ENCODE measurements at regions not wholly inside any gene's neighbourhood (a gene's known extent, or its start where the extent isn't known, plus 50 kb on each side); places are given as distances from the start of the nearest gene placed in this dataset.
A peak's percentile ranks its signal among the peaks of the same experiment; 100 is the strongest.

DNA sequence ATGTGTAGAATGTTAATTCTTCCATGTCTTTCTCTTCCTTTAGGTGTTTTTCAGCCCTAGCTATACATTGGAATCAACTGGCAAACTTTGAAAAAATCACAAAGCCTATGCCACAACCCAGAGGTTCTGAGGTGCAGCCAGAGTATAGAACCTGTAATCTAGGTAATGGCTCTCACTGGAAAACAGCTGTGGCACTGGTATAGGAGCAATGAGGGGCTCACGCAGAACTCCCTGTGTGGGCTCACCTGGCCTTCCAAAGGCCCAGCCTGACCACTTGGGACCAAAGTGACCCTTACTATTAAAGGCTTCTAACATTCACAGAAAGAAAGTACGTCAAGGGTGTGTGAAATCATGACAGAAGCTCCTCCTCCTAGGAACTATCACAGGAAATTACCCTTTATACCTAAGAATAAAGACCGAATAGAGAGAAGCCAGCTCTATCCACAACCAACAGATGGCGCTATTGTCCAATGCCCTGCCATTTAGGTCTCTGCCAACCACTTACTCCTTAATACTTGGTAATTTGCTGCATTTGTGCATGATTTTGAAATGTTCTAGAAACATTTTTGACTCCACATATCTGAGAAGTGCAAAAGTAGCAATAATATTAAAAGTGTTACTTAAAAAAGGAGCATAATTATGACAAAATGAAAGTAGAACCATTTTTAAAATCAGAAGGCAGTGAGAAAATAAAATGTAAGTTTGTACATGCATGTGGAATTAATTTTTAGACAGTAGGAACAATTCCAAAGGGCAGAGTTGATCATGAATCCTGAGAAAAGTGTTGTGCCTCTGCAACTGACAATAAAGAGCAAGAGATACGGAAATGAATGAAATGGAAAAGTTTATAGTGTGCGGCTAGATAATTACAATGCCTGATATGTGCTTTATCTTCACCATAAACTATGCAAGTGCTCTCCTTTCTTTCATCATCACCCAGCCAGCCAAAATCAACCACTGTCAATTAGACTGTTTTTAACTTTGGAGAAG, 93.1 kb upstream of the HAO2 start:
- H3K4me2 ChIP-seq (ENCODE audit: low read length) = no peak overlapping the region
- TF ChIP-seq, protein P1, sequence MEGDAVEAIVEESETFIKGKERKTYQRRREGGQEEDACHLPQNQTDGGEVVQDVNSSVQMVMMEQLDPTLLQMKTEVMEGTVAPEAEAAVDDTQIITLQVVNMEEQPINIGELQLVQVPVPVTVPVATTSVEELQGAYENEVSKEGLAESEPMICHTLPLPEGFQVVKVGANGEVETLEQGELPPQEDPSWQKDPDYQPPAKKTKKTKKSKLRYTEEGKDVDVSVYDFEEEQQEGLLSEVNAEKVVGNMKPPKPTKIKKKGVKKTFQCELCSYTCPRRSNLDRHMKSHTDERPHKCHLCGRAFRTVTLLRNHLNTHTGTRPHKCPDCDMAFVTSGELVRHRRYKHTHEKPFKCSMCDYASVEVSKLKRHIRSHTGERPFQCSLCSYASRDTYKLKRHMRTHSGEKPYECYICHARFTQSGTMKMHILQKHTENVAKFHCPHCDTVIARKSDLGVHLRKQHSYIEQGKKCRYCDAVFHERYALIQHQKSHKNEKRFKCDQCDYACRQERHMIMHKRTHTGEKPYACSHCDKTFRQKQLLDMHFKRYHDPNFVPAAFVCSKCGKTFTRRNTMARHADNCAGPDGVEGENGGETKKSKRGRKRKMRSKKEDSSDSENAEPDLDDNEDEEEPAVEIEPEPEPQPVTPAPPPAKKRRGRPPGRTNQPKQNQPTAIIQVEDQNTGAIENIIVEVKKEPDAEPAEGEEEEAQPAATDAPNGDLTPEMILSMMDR (IDR thresholded peaks at IDR 0.05) = peak; percentile 59
- no peak overlapping the region for H2AFZ ChIP-seq

DNA sequence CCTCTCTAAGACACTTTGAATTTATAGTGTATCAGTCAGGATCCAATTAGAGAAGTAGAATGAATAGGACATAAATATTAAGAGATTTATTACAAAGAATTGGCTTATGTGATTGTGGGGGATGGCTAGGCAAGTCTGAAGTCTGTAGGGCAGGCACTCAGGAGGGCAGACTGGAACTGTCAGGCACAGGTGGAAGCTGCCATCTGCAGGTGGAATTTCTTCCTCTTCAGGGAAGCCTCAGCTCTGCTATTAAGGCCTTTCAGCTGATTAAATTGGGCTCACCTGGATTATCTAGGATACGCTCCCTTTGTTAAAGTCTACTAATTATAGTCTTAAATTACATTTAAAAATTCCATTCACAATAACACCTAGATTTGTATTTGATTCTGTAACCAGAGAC, 92.0 kb upstream of the HAO2 start:
- Histone ChIP-seq H3K4me1 (no peaks in the 10 kb centered on the region), H3K9ac (no peak overlapping the region), H2AFZ (no peak overlapping the region), H3K27me3 (ENCODE audit: control insufficient read depth, insufficient read depth, low read length) (no peaks in the 10 kb centered on the region), H3K4me3 (ENCODE audit: low read depth, low read length) (no peak overlapping the region), H3K27ac (no peak overlapping the region), H3K36me3 (ENCODE audit: control insufficient read depth, insufficient read depth, low read length) (no peaks in the 10 kb centered on the region), H3K4me2 (ENCODE audit: low read length) (no peak overlapping the region), H3K79me2 (no peaks in the 10 kb centered on the region), H3K9me3 (ENCODE audit: control insufficient read depth, low read length) (no peaks in the 10 kb centered on the region)
- TF ChIP-seq, protein P1 (IDR thresholded peaks at IDR 0.05) = no peak

More for the DNA sequence above, 93.1 kb upstream of the HAO2 start:
- no peaks in the 10 kb centered on the region for H3K27me3 ChIP-seq (ENCODE audit: control insufficient read depth, insufficient read depth, low read length)
- no peaks in the 10 kb centered on the region for H3K79me2 ChIP-seq
- H3K27ac ChIP-seq = no peak overlapping the region
- H3K4me3 ChIP-seq (ENCODE audit: low read depth, low read length) = no peak overlapping the region
- H3K9me3 ChIP-seq (ENCODE audit: control insufficient read depth, low read length) = no peaks in the 10 kb centered on the region
- H3K4me1 ChIP-seq = no peaks in the 10 kb centered on the region
- H3K36me3 ChIP-seq (ENCODE audit: control insufficient read depth, insufficient read depth, low read length) = no peaks in the 10 kb centered on the region
- no peak overlapping the region for H3K9ac ChIP-seq

DNA sequence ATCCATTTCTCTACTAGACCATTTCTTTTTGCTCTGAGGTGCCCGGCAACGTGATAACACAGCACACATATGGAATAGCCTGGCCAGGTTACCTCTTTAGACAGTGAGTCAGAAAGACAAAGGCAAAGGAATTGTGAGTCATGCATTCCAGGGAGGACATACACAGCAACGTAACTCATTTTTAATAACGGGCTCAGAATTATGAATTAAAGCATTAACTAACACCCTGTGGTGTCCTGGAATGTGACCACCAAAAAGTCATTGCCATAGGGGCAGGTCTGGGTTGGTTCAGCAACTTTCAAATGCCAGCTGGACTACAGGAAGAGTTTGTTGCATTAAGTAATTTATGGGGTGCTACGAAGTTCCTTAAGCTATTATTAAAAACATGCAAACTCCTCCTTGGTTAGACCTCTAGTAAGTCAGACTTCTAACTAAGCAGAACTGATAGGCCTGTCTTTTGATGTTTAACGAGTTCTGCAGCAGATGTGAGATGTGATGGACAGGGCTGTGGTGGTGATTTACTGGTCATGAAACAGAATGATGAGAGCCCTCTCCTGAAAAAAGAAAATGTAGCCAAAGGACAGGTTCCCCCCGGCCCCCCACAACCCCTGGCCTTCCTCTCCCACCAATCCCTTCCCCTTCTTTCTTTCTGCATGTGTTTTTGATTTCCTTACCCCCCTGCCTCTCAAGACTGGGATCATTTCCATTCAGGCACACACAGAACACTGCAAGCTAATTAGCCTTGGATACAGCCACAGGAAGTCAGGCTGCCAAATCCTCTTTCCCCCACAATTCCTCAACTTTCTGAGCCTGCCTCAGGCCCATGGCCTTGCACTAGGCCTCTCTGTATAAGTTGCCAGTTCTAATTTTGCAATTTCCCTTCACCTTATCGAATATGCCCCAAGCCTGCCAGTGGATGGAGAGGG, 88.9 kb upstream of the HAO2 start:
- Histone ChIP-seq H3K79me2 (no peaks in the 10 kb centered on the region), H2AFZ (no peak overlapping the region), H3K4me2 (ENCODE audit: low read length) (no peak overlapping the region), H3K4me3 (ENCODE audit: low read depth, low read length) (no peak overlapping the region), H3K9ac (no peak overlapping the region), H3K36me3 (ENCODE audit: control insufficient read depth, insufficient read depth, low read length) (no peaks in the 10 kb centered on the region), H3K27ac (no peak overlapping the region), H3K27me3 (ENCODE audit: control insufficient read depth, insufficient read depth, low read length) (no peaks in the 10 kb centered on the region), H3K4me1 (no peaks in the 10 kb centered on the region), H3K9me3 (ENCODE audit: control insufficient read depth, low read length) (no peaks in the 10 kb centered on the region)
- TF ChIP-seq, protein P1 (IDR thresholded peaks at IDR 0.05) = no peak

DNA sequence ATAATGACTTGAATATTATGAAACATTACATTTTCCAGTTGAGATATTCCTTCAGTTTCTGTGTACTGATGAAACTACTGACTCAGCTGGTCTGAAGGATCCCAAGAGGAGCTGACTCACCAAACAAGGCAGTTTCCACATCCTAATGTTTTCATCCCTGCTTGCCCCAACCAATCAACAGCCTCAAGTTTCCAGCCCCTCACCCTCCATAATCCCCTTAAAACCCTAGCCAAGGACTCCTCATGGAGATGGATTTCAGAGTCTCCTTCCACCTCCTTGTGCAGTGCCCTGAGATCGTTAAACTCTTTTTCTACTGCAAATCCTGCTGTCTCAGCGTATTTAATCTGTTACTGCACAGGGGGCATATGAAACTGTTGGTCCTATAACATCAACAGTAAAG, 83.1 kb upstream of the HAO2 start:
- no peaks in the 10 kb centered on the region for H3K27me3 ChIP-seq (ENCODE audit: control insufficient read depth, insufficient read depth, low read length)
- H3K9me3 ChIP-seq (ENCODE audit: control insufficient read depth, low read length) = no peaks in the 10 kb centered on the region
- TF ChIP-seq, protein P1 (IDR thresholded peaks at IDR 0.05) = no peak
- H3K9ac ChIP-seq = no peak overlapping the region
- H3K4me3 ChIP-seq (ENCODE audit: low read depth, low read length) = no peak overlapping the region
- no peaks in the 10 kb centered on the region for H3K36me3 ChIP-seq (ENCODE audit: control insufficient read depth, insufficient read depth, low read length)
- H3K4me1 ChIP-seq = no peaks in the 10 kb centered on the region
- H2AFZ ChIP-seq = no peak overlapping the region
- no peak overlapping the region for H3K4me2 ChIP-seq (ENCODE audit: low read length)
- H3K79me2 ChIP-seq = no peaks in the 10 kb centered on the region
- H3K27ac ChIP-seq = no peak overlapping the region

Measured in parathyroid adenoma (tissue), 2 donors.